IPS-NIHi11 (cell line): ENCODE measurements at regions not wholly inside any gene's neighbourhood (a gene's known extent, or its start where the extent isn't known, plus 50 kb on each side); places are given as distances from the start of the nearest gene placed in this dataset.

Experiments
- DNase-seq: peaks from one replicate; pipeline ENCODE4 v3.0.0; 2012; ENCODE audit warnings: mixed read lengths, low spot score

DNA sequence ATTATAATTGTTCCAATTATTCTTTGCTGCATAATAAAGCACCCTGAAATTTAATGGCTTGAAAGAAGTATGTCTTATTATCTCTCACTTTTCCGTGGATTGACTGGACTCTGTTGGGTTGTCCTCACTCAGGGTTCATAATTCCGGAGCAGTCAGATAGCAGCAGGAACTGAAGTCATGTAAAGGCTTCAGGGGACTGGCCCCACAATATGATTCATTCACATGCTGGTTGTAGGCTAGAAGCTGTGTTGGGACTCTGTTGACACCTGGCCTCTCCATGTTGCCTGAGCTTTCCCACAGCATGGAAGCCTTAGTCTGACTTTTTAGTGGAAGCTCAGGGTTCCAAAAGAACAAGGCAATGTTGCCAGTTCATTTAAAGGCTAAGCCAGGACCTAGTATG lies 367.1 kb upstream of the ADGRL2 start:
- DNase-seq: no peak

DNA sequence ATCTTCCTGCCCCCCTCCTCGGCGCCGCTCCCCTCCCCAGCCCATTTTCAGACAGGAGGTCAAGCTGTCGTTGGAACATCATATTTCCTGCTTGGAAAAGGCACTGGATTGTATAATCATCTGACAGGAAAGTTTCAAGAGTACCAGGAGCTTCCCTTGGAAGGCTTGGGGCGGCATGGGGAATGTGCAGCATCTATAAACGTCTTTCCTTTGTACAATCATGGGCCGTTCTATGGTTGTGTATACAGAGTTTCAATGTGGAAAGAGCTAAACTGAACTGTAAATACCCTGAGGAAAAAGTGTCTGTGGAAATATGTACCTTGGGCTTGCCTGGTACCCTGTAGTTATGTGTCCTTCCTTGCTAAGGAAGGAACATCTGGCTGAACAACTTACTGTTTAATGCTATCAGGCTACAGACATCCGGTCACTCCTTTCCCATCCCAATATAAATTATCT lies 368.1 kb upstream of the ADGRL2 start:
- DNase-seq: no peak

DNA sequence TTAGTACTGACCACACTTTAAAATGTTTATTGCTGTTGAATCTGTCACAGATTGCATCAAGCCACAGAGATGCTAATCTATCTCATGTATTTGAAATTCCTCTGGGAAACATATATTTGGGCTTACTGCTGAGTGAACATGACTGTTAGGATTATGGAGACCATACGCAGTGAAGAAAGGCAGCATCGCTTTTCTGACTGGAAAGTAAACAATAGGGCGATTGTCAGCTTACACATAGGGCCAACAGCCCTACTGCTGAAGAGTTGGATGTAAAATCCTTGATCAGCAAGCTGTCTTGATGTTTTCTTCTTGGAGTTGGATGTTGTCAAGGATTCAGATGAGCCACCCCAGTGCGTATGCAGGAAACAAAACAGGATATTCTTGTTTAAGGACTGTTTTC lies 368.7 kb upstream of the ADGRL2 start:
- DNase-seq: no peak

DNA sequence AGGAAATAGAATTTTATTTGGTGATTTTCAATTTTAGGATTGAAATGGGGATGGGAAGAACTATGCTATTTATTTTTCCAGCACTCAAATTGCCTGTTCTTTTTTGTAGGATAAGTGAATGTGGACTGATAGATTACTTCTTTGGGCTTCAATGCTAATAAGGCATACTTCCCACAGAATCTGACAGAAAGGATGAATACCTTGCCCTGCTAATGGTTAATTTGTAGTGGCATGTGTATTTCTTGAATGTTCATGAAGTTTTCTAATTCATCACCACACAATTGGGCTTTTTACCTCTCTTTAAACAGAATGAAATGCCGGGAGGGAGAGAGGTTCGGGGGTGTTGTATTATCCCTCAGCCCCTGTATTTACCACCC lies 369.1 kb upstream of the ADGRL2 start:
- DNase-seq: no peak

DNA sequence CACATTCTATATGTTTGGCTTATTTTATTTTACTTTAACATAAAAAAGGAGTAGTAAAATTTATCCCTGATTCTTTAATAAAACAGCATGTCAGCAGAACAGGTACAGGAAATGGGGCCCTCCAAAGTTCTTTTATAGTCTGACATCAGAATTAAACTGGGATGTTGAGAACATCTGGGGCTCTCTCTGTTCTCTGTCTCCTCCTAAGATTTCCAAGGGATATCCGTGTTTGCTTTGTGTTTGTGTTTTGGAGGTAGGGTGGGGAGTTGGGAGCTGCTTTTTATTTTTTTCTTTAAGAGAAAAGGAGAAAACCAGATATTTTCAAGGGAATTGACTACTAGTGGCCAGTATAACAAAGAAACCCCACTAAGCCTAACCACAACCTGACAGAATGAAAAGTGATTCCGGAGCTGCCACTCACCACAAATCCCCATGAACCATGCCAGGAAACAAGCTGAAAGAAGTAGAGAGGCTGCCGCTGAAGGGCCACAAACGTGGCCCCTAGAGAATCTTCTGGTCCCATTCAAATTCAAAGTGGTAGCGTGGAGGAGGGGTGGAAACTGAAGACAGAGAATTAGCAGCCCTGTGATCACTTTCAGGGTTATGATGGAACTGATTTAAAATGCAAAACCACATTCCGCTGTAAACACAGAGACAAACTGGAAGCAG lies 369.6 kb upstream of the ADGRL2 start:
- peak; percentile 53 for DNase-seq

DNA sequence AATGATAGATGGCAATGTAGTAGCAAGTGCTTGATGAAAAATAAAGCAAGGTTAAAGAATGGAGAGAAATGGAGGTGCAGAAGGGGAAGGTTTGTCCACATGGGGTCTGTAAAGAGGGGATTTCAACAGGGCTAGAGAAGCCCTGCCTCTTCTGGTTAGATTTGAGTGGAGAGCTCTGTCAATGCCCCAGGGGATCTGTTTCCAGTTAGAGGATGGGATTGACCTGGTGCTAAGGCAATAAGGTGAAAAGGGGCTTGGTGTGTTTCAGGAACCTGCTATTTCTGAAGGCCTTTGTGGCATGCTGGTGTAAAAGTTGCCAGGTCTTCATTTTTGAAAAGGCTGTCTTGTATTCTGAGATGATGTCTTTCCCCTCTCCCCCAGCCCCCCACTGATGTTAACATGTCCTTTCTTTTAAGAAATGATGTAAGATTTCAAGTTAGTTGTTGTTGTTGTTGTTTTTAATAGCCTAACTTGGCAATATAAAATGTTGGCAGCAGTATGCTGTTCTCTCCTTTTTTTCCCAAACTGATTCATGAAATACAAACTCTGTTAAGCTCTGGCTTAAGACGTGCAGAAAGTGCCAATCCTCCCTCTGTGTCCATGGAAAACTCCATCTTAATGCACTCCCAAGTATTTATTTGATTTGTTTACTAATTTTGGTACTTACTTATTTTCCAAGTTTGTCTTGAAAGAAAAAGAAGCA lies 370.3 kb upstream of the ADGRL2 start:
- no peak for DNase-seq

DNA sequence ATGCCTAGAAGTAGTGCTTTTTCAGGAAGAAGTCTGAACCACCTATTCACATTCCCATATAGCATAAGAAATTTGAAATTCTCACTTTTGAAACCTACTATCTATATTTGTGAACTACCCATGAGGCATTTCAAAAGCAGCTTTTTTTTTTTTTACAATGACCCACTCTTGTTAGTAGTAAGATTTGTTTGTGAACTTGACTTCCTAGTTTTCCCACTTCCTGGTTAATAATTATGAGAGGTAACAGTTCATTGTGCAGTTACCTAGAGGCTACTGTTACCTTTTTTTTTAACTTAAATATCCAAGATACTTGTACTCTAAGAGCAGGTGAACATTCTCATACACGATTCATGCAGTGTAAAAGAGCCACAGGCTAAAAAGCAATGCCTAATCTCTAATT lies 371.7 kb upstream of the ADGRL2 start:
- DNase-seq: no peak

DNA sequence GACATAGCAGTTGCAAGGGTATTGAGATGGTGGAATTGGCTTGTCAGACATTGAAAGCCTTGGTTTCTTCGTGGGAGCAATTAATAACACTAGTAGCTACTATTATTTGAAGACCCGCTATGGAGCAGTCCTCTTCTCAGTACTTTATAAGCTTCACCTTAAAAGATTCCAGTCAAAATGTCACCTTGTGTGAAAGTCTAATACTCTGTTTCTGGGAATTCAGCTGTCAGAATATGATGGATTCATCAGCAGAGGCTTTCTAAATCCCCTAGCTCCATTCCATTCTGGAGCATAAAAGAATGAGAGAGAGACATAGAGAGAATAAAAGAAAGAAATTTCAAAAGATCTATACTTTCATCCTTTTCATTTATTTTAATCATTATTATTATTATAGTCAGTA lies 375.9 kb upstream of the ADGRL2 start:
- no peak for DNase-seq

DNA sequence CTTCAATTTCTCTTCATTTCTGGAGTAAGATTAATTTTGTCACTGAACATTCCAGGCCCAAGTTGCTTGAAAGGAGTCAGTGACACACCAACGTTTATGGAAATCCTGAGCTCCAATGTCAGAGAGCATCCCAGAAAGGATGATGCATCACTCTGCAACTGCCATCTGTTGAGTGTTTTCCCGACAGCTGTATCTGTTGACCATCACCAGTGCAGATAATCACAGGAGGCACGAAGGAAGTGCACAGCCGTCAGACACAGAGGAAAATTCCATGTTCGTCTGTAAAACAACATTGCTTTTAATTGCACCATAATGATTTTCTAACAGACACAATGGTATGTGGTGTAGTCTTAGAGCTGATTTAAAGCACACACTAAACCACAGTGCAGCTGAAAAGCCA lies 376.7 kb upstream of the ADGRL2 start:
- no peak for DNase-seq

DNA sequence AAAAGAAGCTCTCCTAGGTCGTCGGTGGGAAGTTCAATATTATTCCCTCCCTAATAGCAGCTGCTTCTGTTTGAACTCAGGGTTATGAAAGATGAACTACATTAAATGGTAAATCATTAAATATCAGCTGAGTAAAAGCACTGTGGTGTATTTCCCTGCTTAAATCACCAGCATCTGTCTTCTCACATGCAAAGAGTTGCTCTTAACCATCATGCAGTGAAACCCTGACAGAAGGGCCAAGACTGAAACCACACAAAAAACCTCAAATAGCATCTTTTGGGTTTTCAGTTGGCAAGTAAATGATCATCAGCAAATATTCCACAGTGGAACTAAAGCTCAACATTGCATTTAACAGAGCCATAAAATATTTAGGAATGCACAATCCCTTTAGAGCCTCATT lies 380.0 kb upstream of the ADGRL2 start:
- DNase-seq: no peak

DNA sequence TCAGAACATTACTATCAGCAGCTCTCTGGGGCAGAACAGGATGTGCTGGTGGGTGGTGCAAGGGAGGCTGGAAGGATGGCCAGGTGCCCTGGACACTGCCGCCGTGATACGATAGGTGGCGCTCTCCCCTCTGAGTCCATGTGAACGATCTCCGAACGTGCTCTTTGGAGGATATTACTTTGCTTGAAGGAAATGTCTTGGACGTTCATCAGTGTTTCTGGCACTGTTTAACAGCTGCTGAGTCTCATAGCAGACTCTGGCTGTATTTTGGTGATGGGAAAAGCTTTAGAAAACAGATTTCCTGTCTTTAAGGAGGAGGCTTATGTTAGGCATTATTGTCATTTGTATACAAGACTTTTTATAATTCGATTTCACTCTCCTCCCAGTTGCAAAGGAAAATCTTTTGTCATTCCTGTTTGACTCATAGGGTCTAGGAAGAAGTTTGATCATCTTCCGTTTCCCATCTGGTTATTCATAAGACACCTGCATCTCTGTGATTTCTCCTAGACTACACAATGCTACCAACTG lies 386.2 kb upstream of the ADGRL2 start:
- DNase-seq: peak; percentile 81

DNA sequence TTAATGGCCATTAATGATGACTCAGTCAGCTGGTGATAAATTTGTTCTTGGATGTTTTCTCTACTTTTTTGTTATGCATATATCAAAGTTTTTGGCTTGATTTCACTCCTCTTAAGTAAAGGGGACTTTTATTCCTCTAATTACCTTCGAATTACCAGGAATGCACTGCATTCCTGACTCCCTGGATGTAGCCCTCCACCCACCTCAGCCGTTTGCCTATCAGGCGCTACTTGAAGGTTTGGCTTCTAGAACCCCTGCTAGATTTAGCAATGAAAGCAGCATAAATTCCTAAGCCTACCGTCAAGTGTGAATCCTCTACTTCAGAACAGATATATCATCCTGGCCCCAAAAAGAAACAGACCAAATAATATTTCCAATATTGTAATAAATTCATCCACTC lies 387.8 kb upstream of the ADGRL2 start:
- peak; percentile 31 for DNase-seq

DNA sequence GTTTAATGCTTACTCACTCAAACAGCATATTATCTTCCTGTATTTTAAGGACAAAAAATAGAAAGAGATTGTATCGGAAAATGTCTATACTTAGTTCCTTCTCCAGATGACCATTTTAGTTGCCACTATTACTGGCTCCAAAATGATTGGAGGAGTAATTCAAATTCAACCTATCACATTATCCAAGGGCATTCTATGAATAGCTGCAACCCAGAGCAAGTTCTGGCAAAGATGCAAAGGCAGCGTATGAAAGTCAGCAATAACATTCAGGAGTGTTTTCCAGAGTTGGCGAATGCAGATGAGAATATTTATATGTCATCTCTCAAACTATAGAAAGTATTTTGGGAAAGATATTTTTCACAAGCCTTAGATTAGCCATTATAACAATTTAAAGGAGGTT lies 389.8 kb upstream of the ADGRL2 start:
- DNase-seq: no peak

DNA sequence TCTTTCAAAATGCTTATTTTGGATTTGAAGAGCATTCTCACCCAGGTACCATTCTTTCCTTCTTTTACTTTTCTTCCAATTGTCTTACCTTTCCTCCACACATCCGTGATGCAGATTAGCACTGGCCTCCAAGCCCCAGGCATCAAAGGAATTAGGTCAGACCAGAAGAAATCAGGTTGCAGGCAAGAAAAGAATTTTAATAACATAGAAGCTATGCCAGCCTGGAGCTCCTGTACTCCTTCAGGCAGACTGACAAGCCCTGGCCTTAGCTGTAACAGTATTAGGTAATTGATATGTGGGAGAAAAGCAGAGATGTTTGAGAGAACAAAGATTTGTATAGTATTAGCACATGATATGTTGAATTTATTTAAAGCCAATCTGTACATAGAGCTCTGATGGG lies 390.4 kb upstream of the ADGRL2 start:
- DNase-seq: no peak

DNA sequence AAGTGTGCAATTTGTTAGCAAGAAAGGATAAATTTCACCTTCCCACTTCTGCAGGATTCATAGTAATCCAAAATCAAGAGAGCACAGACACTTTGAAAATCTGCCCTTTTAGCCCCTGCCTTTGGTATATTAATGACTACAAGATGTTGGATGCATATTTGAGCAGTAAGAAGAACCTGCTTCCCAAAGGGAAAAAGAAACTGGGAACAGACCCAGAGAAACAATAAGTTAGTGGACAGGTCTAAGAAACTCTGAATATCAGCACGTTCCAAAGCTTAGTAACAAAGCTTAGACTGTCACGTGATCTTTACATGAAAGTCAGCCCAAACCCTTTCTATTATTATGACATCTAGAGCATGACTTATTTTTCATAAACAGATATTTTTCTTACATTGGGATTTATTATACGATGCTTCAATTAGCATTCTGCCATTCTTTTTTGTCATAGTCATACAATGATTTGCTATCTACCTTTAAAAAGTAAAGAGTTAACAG lies 390.9 kb upstream of the ADGRL2 start:
- no peak for DNase-seq

DNA sequence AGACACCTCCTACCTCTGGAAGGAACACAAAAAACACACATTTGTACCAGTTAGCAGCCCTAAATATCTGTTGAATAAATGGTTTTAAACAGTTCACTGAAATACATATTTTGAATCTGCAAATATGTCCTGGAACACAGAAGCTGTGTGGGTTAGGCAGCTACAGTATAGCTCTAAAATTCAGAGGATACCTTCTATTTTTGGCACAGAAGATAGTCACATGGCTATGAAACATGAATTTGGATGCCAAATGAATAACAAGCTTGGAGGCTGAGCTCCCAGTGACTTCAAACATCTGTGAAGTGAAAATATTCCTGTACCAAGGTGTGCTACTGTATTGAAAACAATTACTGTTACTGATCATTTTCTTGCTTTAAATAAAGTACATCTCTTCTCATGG lies 391.5 kb upstream of the ADGRL2 start:
- no peak for DNase-seq

DNA sequence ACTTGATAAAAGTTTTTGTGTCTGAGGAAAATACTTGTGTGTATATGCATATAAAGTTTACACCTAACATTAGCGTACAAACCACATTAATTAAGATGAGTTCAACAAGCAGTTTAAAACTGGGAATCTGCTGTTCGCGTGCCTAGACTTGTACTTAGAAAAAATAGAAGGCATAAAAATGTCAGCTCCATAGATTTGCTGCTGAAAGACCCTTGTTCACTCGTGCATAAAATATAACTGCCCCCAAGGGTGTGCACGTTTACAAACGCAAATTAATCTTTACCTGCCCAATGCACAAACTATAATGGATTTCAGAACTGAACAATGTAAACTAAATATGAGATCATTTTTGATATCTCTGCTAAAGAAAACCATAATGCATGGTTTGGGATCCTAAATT lies 392.3 kb upstream of the ADGRL2 start:
- no peak for DNase-seq

DNA sequence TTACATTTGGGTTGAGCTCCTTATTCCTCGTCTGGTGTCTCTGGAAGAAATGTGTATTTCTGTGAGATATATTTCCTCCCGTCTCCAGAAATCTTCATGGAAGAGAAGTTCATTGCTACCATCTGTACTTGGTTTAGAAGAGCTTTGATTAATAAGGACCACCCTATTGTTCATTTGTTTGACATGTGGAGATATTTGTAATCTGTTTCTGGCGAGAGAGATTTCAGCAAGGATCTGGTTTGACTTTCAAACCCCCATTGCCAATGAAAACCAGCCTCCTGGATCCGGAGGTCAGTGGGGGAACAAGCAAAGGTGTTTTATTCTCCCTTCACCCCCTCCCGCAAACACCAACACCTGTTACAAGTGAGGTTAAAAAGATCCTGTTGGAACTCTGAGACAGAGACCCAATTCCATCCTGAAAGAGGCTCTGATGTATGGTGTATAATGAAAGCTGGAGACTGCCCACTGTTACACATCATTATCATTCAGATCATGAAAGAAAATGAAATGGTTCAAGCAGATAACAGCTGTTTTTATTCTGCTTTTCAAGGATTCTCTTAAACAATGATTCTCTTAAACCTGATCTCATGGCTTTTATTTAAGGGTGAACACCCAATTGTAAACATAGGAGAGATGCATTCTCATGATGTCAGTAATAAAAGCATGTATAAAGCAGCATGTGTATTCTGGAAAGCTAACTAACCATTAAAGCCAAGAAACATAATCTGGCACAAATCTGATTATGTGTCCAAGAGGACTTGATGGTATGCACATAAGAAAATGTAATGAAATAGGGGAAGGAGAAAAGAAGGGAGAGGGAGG lies 393.5 kb upstream of the ADGRL2 start:
- no peak for DNase-seq

DNA sequence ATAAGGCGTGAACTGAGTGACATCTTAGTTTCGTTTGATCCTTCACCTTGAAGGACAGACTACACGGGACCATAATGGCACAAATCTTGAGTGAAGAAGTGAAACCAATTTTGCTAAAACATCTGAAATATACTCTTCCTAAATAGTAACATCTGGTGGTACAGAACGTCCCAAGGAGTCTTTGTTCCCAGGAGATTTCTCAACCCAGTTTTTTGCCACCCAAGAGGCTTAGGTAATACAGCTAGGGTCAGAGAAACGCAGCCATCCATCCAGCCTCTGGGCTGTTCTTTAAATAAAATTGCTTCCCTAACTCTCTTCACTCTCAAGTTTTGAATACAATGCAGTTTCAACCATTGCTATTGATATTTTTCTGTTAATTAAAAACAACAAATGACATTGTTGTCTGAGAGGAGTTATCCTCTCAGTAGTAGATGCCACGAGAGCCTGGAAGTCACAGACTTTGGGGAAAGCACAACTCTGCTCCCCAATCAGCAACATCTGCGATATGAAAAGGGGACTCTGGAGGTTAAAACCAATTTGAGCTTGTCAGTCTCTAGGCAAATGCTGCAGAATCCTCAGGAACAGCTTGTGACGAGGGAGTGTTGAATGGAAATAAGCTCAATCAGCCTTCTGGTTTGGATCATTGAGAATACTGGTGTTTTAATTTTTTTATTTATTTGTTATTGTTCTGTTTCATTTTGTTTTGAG lies 394.3 kb upstream of the ADGRL2 start:
- DNase-seq: no peak

DNA sequence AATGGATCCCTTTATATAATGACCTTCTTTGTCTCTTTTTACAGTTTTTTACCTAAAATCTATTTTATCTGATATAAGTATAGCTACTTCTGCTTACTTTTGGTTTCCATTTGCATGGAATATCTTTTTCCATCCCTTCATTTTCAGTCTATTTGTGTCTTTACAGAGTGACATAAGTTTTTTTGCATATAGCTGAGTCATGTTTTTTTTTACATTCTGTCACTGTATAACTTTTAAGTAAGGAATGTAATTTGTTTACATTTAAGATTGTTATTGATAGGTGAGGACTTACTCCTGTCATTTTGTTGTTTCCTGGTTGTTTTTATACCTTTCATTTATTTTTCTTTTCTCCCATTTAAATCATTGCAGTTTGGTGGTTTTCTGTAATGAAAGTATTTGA lies 402.7 kb upstream of the ADGRL2 start:
- DNase-seq: no peak

DNA sequence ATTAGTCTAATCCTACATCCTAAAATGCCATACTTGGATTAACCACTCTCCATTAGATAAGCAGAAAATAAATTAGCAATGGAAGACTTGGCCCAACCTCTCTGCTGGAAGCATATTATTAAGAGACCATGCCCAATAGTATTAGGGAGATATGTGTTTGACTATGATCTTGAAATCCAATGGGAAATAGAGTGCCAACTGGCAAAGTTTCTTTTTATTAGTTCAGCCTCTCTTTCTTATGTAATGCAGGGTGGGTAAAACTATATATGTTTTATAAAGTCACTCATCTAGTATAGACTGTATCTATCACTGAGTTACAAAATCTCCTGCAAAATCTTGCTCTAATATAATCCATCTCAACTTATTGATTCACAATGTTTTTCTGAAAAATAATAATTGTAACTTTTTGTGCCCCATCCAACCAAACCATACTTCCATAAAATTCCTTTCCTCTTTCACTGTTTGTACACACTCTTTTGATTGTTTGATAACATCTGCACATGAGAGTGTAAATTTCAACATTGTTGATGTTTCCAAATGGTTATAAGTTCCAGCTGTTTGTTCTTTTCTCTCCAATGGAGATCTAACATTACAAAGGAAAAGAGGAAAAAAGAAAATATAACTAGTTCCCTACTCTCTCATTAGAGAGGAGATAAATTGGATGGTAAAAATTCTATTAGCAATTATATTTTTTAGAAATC lies 408.1 kb upstream of the ADGRL2 start:
- DNase-seq: no peak
